Aorta (tissue), 5 donors: ENCODE measurements at regions not wholly inside any gene's neighbourhood (a gene's known extent, or its start where the extent isn't known, plus 50 kb on each side); places are given as distances from the start of the nearest gene placed in this dataset.
"Not testable (repeated sequence)": the region's sequence is repeated elsewhere in the genome, so short reads cannot be mapped to it uniquely, and the experiment has no call there.

Source experiments
- ATAC-seq: fragments of 200-7000 bp; cut with Tn5 transposase; one replicate; pipeline ENCODE4 v1.9.1; 2022; ENCODE audit warnings: moderate library complexity; ENCODE audit not compliant: low FRiP score
- DNase-seq, 2 donors: peaks; one replicate each; pipeline ENCODE4 v3.0.0-alpha.2; 2020
- H3K27ac ChIP-seq, 2 donors: one replicate each; pipeline ENCODE4 v1.5.1; 2013; ENCODE audit warnings: low read length in 2 of 2, mild to moderate bottlenecking in 2 of 2, moderate library complexity in 2 of 2, control low read depth in 1 of 2, inconsistent platforms in 1 of 2, low read depth in 1 of 2
- H3K27me3 ChIP-seq, 2 donors: one replicate each; pipeline ENCODE4 v1.6.1; 2013; ENCODE audit warnings: control low read depth in 1 of 2, low read length in 1 of 2, mild to moderate bottlenecking in 1 of 2, moderate library complexity in 1 of 2; ENCODE audit not compliant: insufficient read depth in 2 of 2, control insufficient read depth in 1 of 2
- H3K36me3 ChIP-seq, 2 donors: one replicate each; pipeline ENCODE4 v1.6.1; 2013; ENCODE audit warnings: control low read depth in 1 of 2, low read length in 1 of 2, mild to moderate bottlenecking in 1 of 2; ENCODE audit not compliant: insufficient read depth in 2 of 2, control insufficient read depth in 1 of 2
- H3K4me1 ChIP-seq, 2 donors: one replicate each; pipeline ENCODE4 v1.6.1; 2013; ENCODE audit warnings: low read length in 2 of 2, control low read depth in 1 of 2, mild to moderate bottlenecking in 1 of 2, moderate library complexity in 1 of 2; ENCODE audit not compliant: insufficient read depth in 2 of 2, control insufficient read depth in 1 of 2
- H3K4me3 ChIP-seq, 2 donors: one replicate each; pipeline ENCODE4 v1.5.1; 2013; ENCODE audit warnings: low read length in 2 of 2, control low read depth in 1 of 2, mild to moderate bottlenecking in 1 of 2
- H3K9me3 ChIP-seq: one replicate; pipeline ENCODE4 v1.6.1; 2013; ENCODE audit warnings: mild to moderate bottlenecking, low read length; ENCODE audit not compliant: control insufficient read depth
- WGBS, 2 donors: extraction: QIAGEN DNeasy Blood & Tissue Kit; methylation state at CpG; one replicate each; pipeline ENCODE4 v1.1.7; 2013; 5-methylcytosine and 5-hydroxymethylcytosine counted together
- intact Hi-C, 2 donors: fragments of 100-400 bp; cut with DNase I; formaldehyde crosslinking; loops; one replicate each; pipeline versions ENCODE4 v1.14.2 to v1.15.0; 2022
- donor health status: healthy with polysubstance abuse.
- donor health status: Bipolar disorder and iron deficiency.
- donor health status: DM: no; HTN: no; CAD: no.
- donor health status: DM: no; HTN: no; CAD: no.
- donor health status: DM: yes; HTN: yes; CAD: no.

DNA sequence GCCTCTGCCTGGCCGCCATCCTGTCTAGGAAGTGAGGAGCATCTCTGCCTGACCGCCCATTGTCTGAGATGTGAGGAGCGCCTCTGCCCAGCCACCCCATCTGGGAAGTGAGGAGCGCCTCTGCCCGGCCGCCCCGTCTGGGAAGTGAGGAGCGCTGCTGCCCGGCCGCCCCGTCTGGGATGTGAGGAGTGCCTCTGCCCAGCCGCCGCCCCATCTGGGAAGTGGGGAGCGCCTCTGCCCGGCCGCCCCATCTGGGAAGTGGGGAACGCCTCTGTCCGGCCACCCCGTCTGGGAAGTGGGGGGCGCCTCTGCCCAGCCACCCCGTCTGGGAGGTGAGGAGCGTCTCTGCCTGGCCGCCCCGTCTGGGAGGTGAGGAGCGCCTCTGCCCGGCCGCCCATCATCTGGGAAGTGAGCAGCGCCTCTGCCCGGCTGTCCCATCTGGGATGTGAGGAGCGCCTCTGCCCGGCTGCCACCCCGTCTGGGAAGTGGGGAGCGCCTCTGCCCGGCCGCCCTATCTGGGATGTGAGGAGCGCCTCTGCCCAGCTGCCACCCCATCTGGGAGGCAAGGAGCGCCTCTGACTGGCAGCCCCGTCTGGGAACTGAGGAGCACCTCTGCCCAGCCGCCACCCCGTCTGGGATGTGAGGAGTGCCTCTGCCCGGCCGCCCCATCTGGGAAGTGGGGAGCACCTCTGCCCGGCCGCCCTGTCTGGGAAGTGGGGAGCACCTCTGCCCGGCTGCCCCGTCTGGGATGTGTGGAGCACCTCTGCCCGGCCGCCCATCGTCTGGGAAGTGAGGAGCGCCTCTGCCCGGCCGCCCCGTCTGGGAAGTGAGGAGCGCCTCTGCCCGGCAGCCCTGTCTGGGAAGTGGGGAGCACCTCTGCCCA is 787.3 kb downstream of the PLA2G4A start:
- H3K9me3 ChIP-seq, H3K27ac ChIP-seq, H3K27me3 ChIP-seq, H3K4me1 ChIP-seq, ATAC-seq, intact Hi-C loops, H3K4me3 ChIP-seq, DNase-seq, H3K36me3 ChIP-seq: not testable (repeated sequence)
- WGBS, 2 donors: 93 to 95% methylated on average over 47 to 55 of the region's 55 CpGs

- intact Hi-C loops, H3K27ac ChIP-seq, H3K4me1 ChIP-seq, H3K36me3 ChIP-seq, H3K9me3 ChIP-seq, H3K4me3 ChIP-seq, H3K27me3 ChIP-seq, ATAC-seq, DNase-seq: not testable (repeated sequence)
- WGBS, 2 donors: 89 to 92% methylated on average over 13 to 21 of the region's 21 CpGs
Observed at GRCh38 chr1:187616830-187617229, 788.1 kb downstream of the PLA2G4A start.

GRCh38 chr1:187617776-187618175 is 789.0 kb downstream of the PLA2G4A start:
- intact Hi-C loops: no loop called here
- WGBS, 2 donors: 97 to 99% methylated on average over 3 of the region's 3 CpGs
- DNase-seq (no peak), ATAC-seq (no peak)
- Histone ChIP-seq H3K4me3 (no peak overlapping the region), H3K9me3 (no peaks in the 10 kb centered on the region), H3K36me3 (no peaks in the 10 kb centered on the region), H3K4me1 (no peaks in the 10 kb centered on the region), H3K27me3 (no peaks in the 10 kb centered on the region), H3K27ac (no peak overlapping the region)

DNA sequence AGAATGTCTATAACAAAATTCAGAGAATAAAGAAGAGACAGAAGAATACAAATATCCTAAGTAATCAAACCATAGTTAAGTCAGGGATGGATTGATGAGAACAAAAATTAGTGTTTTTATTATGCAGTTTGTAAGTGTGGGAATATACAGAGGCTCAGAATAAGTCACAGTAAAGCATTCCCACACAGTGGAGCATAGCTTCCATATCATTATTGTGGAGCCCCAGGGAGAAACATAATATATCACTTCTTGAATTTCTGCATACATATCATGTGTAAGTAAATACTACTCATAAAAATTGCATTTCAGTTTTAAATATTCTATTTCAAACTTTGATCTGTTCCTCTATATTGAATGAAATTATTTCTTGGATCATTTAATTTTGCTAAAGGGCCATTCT is 790.4 kb downstream of the PLA2G4A start:
- Histone ChIP-seq H3K4me1 (no peaks in the 10 kb centered on the region), H3K27me3 (no peaks in the 10 kb centered on the region), H3K4me3 (no peak overlapping the region), H3K27ac (no peak overlapping the region), H3K9me3 (no peaks in the 10 kb centered on the region), H3K36me3 (no peaks in the 10 kb centered on the region)
- no peak for ATAC-seq
- intact Hi-C loops: no loop called here
- no peak for DNase-seq

- no peaks in the 10 kb centered on the region for H3K9me3 ChIP-seq
- intact Hi-C loops: no loop called here
Observed at GRCh38 chr1:187621951-187622350, 793.2 kb downstream of the PLA2G4A start.

DNA sequence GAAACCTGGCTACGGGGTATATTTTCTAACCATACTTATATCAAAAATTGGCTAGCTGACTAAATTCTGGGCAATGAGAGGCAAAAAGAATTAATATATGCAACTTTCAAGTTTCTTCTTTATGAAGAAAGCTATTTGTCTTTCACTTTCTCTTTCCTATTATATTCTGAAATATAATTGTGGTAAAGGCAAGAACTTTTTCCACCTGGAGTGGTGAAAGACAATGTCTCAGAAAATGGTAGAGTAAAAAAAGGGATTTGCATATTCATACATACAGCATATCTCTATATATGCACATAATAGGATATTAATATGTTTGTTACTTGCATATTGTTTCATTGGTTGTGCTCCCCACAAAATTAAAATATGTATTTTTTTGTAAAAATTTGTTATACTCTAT is 793.8 kb downstream of the PLA2G4A start:
- Histone ChIP-seq H3K9me3 (no peaks in the 10 kb centered on the region), H3K4me1 (no peaks in the 10 kb centered on the region), H3K27ac (no peak overlapping the region), H3K27me3 (no peaks in the 10 kb centered on the region), H3K36me3 (no peaks in the 10 kb centered on the region), H3K4me3 (no peak overlapping the region)
- DNase-seq (no peak), ATAC-seq (no peak)
- 0 to 45% methylated on average over 1 of the region's 1 CpG for WGBS, 2 donors
- intact Hi-C loops: no loop called here

More at GRCh38 chr1:187621951-187622350, 793.2 kb downstream of the PLA2G4A start:
- ATAC-seq: no peak
- Histone ChIP-seq H3K27me3 (no peaks in the 10 kb centered on the region), H3K4me1 (no peaks in the 10 kb centered on the region), H3K36me3 (no peaks in the 10 kb centered on the region), H3K27ac (no peak overlapping the region), H3K4me3 (no peak overlapping the region)
- 10 to 12% methylated on average over 3 of the region's 3 CpGs for WGBS, 2 donors
- DNase-seq: no peak

DNA sequence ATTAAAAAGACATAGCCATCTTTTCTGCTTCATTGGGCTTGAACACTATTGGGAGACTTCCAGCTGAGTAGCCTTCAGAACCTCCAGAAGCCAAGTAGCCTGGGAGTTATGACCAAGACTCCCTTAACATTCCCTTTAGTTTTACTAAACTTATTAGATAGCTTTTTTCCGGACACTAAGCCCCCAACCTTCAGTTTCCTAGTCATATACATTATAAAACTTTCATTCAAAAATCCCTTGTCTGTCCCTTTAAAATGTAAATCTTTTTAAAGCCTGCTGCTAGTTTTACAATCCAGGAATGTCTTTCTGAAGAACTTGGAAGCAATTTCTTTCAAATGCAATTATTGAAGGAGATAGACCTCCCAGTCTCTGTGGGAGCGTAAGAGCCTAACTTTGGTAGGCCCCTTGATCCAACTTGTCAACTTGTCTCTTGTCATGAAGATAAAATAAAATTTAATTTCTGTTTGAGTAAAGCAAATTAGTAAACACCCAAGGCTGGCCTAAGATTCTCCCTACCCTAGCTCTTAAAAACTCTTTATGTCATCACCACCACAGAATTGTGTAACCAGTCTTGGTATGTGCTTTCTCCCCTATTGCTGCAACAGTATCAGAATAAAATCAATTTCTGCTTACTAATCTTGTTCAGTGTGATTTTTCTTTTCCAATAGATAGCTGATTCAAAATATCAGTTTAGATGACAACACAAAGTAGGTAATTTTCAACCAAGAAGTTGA is 796.2 kb downstream of the PLA2G4A start:
- no peak overlapping the region for H3K4me3 ChIP-seq
- DNase-seq (no peak), ATAC-seq (no peak)
- no peaks in the 10 kb centered on the region for H3K36me3 ChIP-seq
- no peaks in the 10 kb centered on the region for H3K27me3 ChIP-seq
- intact Hi-C loops: no loop called here
- WGBS, 2 donors: 84 to 89% methylated on average over 2 of the region's 2 CpGs
- no peak overlapping the region for H3K27ac ChIP-seq
- no peaks in the 10 kb centered on the region for H3K9me3 ChIP-seq
- no peaks in the 10 kb centered on the region for H3K4me1 ChIP-seq

DNA sequence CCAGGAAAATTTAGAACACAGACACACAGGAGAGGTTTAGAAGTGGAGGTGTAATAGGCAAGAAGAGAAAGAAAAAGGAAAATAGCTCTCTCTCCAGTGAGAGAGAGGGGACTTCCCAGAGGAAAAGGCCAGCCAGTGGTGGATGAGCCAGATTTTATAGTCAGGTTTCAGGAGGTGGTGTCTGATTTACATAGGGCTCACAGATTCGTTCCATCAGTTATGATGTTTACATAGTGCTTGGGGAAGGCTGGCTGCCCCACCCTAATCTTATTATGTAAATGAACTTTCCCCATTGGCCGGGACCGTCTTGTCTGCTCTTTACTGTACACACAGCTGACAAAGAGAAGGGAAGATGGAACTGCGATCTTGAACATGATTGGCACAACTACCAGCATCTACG is 797.3 kb downstream of the PLA2G4A start:
- WGBS, 2 donors: 53 to 73% methylated on average over 5 of the region's 5 CpGs
- no peak for ATAC-seq

DNA sequence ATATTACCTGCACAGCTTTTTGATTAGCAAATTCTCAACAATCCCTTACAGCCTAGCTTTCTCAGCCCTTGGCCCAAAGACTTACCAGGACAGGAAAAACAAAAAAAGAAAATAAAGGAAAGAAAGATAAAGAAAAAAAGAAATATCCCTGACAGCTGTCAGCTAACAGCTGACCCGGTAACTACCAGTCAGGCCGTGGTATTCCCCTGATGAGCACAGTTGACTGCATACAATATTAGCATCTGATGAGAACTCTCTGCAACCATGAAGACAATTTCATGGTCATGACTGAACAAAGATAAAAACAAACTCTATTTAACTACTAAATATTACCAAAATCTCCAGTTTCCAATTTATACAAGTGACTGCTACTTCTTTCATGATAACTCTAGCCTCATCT is 798.8 kb downstream of the PLA2G4A start:
- Histone ChIP-seq H3K4me1 (no peaks in the 10 kb centered on the region), H3K4me3 (no peak overlapping the region), H3K9me3 (no peaks in the 10 kb centered on the region), H3K27me3 (no peaks in the 10 kb centered on the region), H3K36me3 (no peaks in the 10 kb centered on the region), H3K27ac (no peak overlapping the region)
- ATAC-seq (no peak), DNase-seq (no peak)
- WGBS, 2 donors: 88 to 93% methylated on average over 2 of the region's 2 CpGs
- intact Hi-C loops: no loop called here

More for the DNA sequence above, 797.3 kb downstream of the PLA2G4A start:
- Histone ChIP-seq H3K4me3 (no peak overlapping the region), H3K27me3 (no peaks in the 10 kb centered on the region), H3K27ac (no peak overlapping the region), H3K4me1 (no peaks in the 10 kb centered on the region), H3K36me3 (no peaks in the 10 kb centered on the region), H3K9me3 (no peaks in the 10 kb centered on the region)
- DNase-seq: no peak
- intact Hi-C loops: no loop called here
